HCT116 (cell line): ENCODE measurements at regions not wholly inside any gene's neighbourhood (a gene's known extent, or its start where the extent isn't known, plus 50 kb on each side); places are given as distances from the start of the nearest gene placed in this dataset.

Experiments
- ATAC-seq: fragments of 200-7000 bp; cut with Tn5 transposase; 2 replicates; pipeline ENCODE4 v1.9.1; 2020; ENCODE audit warnings: mild to moderate bottlenecking, moderate library complexity
- BruUV-seq: library from RNA; stranded (reverse); fragments of 400-500 nt; replicated peaks from 2 replicates; lab custom pipeline; 2021; lab: Mats Ljungman, UMichigan
- CTCF ChIA-PET: fragments of 300-600 bp; sonication (Branson Sonifier 250); formaldehyde crosslinking; loops from one replicate; lab custom pipeline; 2021; ENCODE audit warnings: antibody characterized with exemption; lab: Charles Lee
- POLR2A ChIA-PET: fragments of 300-600, 350-600 bp; sonication (Branson Sonifier 250); formaldehyde crosslinking; loops from one replicate; lab custom pipeline; 2021; ENCODE audit warnings: antibody characterized with exemption; lab: Charles Lee
- RAD21 ChIA-PET, 2 experiments: fragments of 300-600 bp; sonication (Branson Sonifier 250); formaldehyde crosslinking; loops; one replicate each; lab custom pipeline; 2023; ENCODE audit warnings: low total read pairs in 2 of 2; ENCODE audit not compliant: uncharacterized antibody in 2 of 2, unreplicated experiment in 2 of 2, low non-redundant PET in 1 of 2; lab: Charles Lee
- DNase-seq: peaks from one replicate; pipeline ENCODE4 v3.0.0-alpha.2; 2010; ENCODE audit warnings: low read depth, low spot score
- H2AFZ ChIP-seq: fragments of 200-600 bp; shearing (Covaris generic), sonication (generic); 2 replicates; pipeline ENCODE4 v1.6.1; 2017; ENCODE audit warnings: low read depth, mixed run types, mixed read lengths, antibody characterized with exemption, low read length; ENCODE audit not compliant: poor library complexity, severe bottlenecking
- H3K27ac ChIP-seq: 2 replicates; pipeline ENCODE4 v1.5.1; 2012; ENCODE audit warnings: low read depth, low read length
- H3K27me3 ChIP-seq: fragments of 200-600 bp; sonication (generic); 2 replicates; pipeline ENCODE4 v1.6.1; 2016; ENCODE audit warnings: mixed run types, low read length, mixed read lengths; ENCODE audit not compliant: insufficient read depth
- H3K36me3 ChIP-seq, 2 experiments: fragments of 200-500 bp in 1 of 2; fragments of 200-600 bp in 1 of 2; sonication (Bioruptor generic) in 1 of 2; sonication (generic) in 1 of 2; 2 replicates each; pipeline versions ENCODE4 v1.5.1 to v1.6.1; 2014 to 2016; ENCODE audit warnings: low read length in 2 of 2, inconsistent platforms in 1 of 2, mixed read lengths in 1 of 2, mixed run types in 1 of 2; ENCODE audit not compliant: insufficient read depth in 2 of 2, control insufficient read depth in 1 of 2
- H3K4me1 ChIP-seq, 2 experiments: fragments of 200-600 bp in 1 of 2; sonication (generic) in 1 of 2; 2 replicates each; pipeline versions ENCODE4 v1.5.1 to v1.6.1; 2012 to 2017; ENCODE audit warnings: low read length in 2 of 2, inconsistent platforms in 1 of 2, mild to moderate bottlenecking in 1 of 2, mixed read lengths in 1 of 2, mixed run types in 1 of 2, moderate library complexity in 1 of 2; ENCODE audit not compliant: insufficient read depth in 2 of 2, control insufficient read depth in 1 of 2
- H3K4me2 ChIP-seq: fragments of 200-600 bp; sonication (generic); 2 replicates; pipeline ENCODE4 v1.6.1; 2017; ENCODE audit warnings: mixed run types, low read length, mixed read lengths
- H3K4me3 ChIP-seq, 2 experiments: fragments of 200-600 bp in 1 of 2; sonication (generic) in 1 of 2; replicated peaks in 1 of 2; 2 replicates each; pipeline ENCODE4 v1.5.1; 2011 to 2016; ENCODE audit warnings: low read length in 2 of 2, control low read depth in 1 of 2, low read depth in 1 of 2, mild to moderate bottlenecking in 1 of 2, mixed read lengths in 1 of 2, mixed run types in 1 of 2
- H3K79me2 ChIP-seq: fragments of 200-600 bp; sonication (generic); 2 replicates; pipeline ENCODE4 v1.6.1; 2017; ENCODE audit warnings: mild to moderate bottlenecking, mixed run types, low read length, moderate library complexity, mixed read lengths; ENCODE audit not compliant: insufficient read depth
- H3K9ac ChIP-seq: fragments of 200-600 bp; sonication (generic); 2 replicates; pipeline ENCODE4 v1.6.1; 2016; ENCODE audit warnings: low read length, mixed read lengths
- H3K9me2 ChIP-seq: fragments of 200-600 bp; sonication (generic), shearing (Covaris generic); 2 replicates; pipeline ENCODE4 v1.6.1; 2017; ENCODE audit warnings: mixed run types, mild to moderate bottlenecking, moderate library complexity; ENCODE audit not compliant: insufficient read depth
- H3K9me3 ChIP-seq, 2 experiments: fragments of 200-500 bp in 1 of 2; fragments of 200-600 bp in 1 of 2; sonication (Bioruptor generic) in 1 of 2; sonication (generic) in 1 of 2; 2 replicates each; pipeline ENCODE4 v1.6.1; 2014 to 2017; ENCODE audit warnings: low read length in 2 of 2, mixed read lengths in 2 of 2, inconsistent platforms in 1 of 2, low read depth in 1 of 2, mild to moderate bottlenecking in 1 of 2, mixed run types in 1 of 2, moderate library complexity in 1 of 2; ENCODE audit not compliant: control insufficient read depth in 1 of 2, insufficient read depth in 1 of 2
- H4K20me1 ChIP-seq: fragments of 200-600 bp; sonication (generic), shearing (Covaris generic); 2 replicates; pipeline ENCODE4 v1.6.1; 2017; ENCODE audit warnings: mixed run types, mild to moderate bottlenecking, moderate library complexity; ENCODE audit not compliant: insufficient read depth
- ELF1 ChIP-seq: IDR thresholded peaks from 2 replicates; pipeline ENCODE4 v1.6.1; 2012; ENCODE audit warnings: low read depth, borderline replicate concordance
- EZH2 ChIP-seq: fragments of 200-600 bp; sonication (generic); IDR thresholded peaks from 2 replicates; pipeline ENCODE4 v1.6.1; 2017; ENCODE audit warnings: antibody characterized with exemption, mixed run types
- JUND ChIP-seq: IDR thresholded peaks from 2 replicates; pipeline ENCODE4 v1.6.1; 2012
- POLR2A ChIP-seq: IDR thresholded peaks from 2 replicates; pipeline ENCODE4 v1.7.0; 2011; ENCODE audit warnings: borderline replicate concordance; ENCODE audit not compliant: insufficient read depth, insufficient read length; ENCODE audit errors: extremely low read depth
- SIN3A ChIP-seq: IDR thresholded peaks from 2 replicates; pipeline ENCODE4 v1.6.1; 2012; ENCODE audit warnings: low read depth
- YY1 ChIP-seq: IDR thresholded peaks from 2 replicates; pipeline ENCODE4 v1.6.1; 2011; ENCODE audit warnings: low read length, low read depth, moderate library complexity, mild to moderate bottlenecking; ENCODE audit not compliant: insufficient replicate concordance; ENCODE audit errors: extremely low read depth
- intact Hi-C: fragments of 100-400 bp; cut with micrococcal nuclease; formaldehyde crosslinking; loops from 2 replicates; pipeline ENCODE4 v1.10.0; 2022
- TF ChIP-seq, protein P1 (sequence below): IDR thresholded peaks from 2 replicates; pipeline ENCODE4 v1.6.1; 2012

DNA sequence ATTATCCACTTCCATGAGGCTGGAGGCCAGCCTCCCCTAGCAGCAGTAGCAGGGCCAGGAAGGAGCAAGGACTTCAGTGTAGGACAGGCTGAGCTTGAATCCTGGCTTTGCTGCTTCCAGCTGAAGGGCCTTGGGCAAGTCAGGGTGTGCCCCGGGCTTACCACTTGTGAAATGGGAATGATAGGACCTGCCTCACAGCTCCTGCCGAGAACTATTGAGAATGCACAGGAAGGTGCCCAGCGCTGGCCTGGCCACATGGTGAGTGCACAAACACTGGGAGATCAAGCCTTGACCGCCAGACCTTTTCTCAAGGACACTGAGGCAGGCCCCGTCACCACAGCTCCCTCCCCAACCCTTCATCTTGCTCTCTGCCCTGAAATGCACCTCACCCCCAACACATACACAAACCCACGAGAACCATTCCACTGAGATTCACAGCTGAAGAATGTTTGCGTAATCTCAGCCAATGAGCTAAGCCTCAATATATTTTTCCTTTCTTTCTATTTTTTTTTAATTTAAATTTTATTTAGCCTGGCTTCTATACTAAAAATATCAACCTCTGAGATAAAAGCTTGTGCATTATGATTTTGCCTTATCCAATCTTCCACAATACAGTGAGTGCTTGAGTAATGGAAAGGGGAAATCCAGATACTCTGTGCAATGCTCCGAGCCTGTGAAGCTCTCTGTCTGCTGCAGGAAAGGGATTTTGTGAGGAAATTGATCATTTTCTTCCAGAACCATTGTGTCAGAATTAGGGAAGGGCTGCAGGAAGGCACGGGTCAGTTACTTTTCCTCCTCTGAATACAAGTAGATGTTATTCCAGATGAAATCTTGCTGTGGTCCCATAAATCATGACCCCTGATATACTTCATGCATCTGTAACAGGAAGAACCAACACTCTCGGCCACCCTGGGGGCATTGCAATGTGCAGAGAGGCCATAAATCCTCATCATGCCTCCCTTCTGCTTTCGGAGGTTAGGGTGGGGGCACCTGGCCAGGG is 193.9 kb downstream of the TLE3 start:
- H3K4me1 ChIP-seq: no peaks in the 10 kb centered on the region
- H3K9ac ChIP-seq: no peak overlapping the region
- H3K4me2 ChIP-seq: no peak overlapping the region
- no peaks in the 10 kb centered on the region for H4K20me1 ChIP-seq
- H3K9me2 ChIP-seq: no peaks in the 10 kb centered on the region
- no peak overlapping the region for H3K4me3 ChIP-seq
- no peak overlapping the region for H3K27ac ChIP-seq
- RAD21 ChIA-PET: no interaction called here
- no TSS peak for BruUV-seq
- H3K79me2 ChIP-seq: no peaks in the 10 kb centered on the region
- intact Hi-C loops: no loop called here
- H3K9me3 ChIP-seq: no peaks in the 10 kb centered on the region
- no peak for TF ChIP-seq JUND
- no peak for TF ChIP-seq ELF1
- no peak for TF ChIP-seq SIN3A
- TF ChIP-seq EZH2: no peak
- no peak for TF ChIP-seq POLR2A
- TF ChIP-seq, protein P1, sequence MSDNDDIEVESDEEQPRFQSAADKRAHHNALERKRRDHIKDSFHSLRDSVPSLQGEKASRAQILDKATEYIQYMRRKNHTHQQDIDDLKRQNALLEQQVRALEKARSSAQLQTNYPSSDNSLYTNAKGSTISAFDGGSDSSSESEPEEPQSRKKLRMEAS: no peak
- TF ChIP-seq YY1: no peak
- CTCF ChIA-PET: no interaction called here
- ATAC-seq (no peak), DNase-seq (no peak)
- H2AFZ ChIP-seq: no peak overlapping the region
- H3K27me3 ChIP-seq: no peaks in the 10 kb centered on the region
- POLR2A ChIA-PET: no interaction called here
- no peaks in the 10 kb centered on the region for H3K36me3 ChIP-seq
